ENCODE measurements at regions not wholly inside any gene's neighbourhood (a gene's known extent, or its start where the extent isn't known, plus 50 kb on each side); places are given as distances from the start of the nearest gene placed in this dataset.

GRCh38 chr11:104738208-104738607 is 160.1 kb downstream of the CASP12 start:
- TF ChIP-seq GATA2 (IDR thresholded peaks at IDR 0.05; ENCODE audit: low read depth, low read length) (no peak), GATA3 (IDR thresholded peaks at IDR 0.05; ENCODE audit: low read depth, low read length) (no peak)
